ENCODE measurements at regions not wholly inside any gene's neighbourhood (a gene's known extent, or its start where the extent isn't known, plus 50 kb on each side); places are given as distances from the start of the nearest gene placed in this dataset.
A peak's percentile ranks its signal among the peaks of the same experiment; 100 is the strongest.

- WGBS, 2 donors: 97 to 100% methylated on average over 1 of the region's 1 CpG
- Histone ChIP-seq H3K9me3 (peaks cover 0 to 6% (median 0%) of the 10 kb centered on the region in 4 donors), H3K36me3 (no peaks in the 10 kb centered on the region), H3K4me3 (no peak overlapping the region), H3K4me1 (peaks cover 0 to 33% (median 14%) of the 10 kb centered on the region in 4 donors), H3K27me3 (no peaks in the 10 kb centered on the region), H3K27ac (no peak overlapping the region)
- DNase-seq (ENCODE audit: low spot score in 2 of 2): no peak
- TF ChIP-seq CTCF (IDR thresholded peaks at IDR 0.05) (no peak), EP300 (IDR thresholded peaks at IDR 0.05) (no peak), POLR2A (IDR thresholded peaks at IDR 0.05) (no peak)
These were observed 94.4 kb downstream of the DTWD1 start for GRCh38 chr15:49715211-49715610.

GRCh38 chr15:49715701-49716100, 94.9 kb downstream of the DTWD1 start:
- Histone ChIP-seq H3K4me1 (peaks cover 0 to 37% (median 14%) of the 10 kb centered on the region in 4 donors), H3K36me3 (no peaks in the 10 kb centered on the region), H3K27me3 (no peaks in the 10 kb centered on the region), H3K9me3 (peaks cover 0 to 1% (median 0%) of the 10 kb centered on the region in 4 donors), H3K4me3 (no peak overlapping the region), H3K27ac (no peak overlapping the region)
- DNase-seq (ENCODE audit: low spot score in 2 of 2): no peak
- 95% methylated on average over 5 of the region's 5 CpGs for WGBS, 2 donors
- TF ChIP-seq EP300 (IDR thresholded peaks at IDR 0.05) (no peak), CTCF (IDR thresholded peaks at IDR 0.05) (no peak), POLR2A (IDR thresholded peaks at IDR 0.05) (no peak)

- H3K9me3 ChIP-seq: no peaks in the 10 kb centered on the region
- H3K36me3 ChIP-seq: no peaks in the 10 kb centered on the region
- H3K27me3 ChIP-seq: no peaks in the 10 kb centered on the region
- 10 to 20% methylated on average over 2 of the region's 2 CpGs for WGBS, 2 donors
- peak overlapping the region; percentile 36 to 71 (median 56) for H3K27ac ChIP-seq
- no peak overlapping the region for H3K4me3 ChIP-seq
- peaks cover 0 to 41% (median 14%) of the 10 kb centered on the region in 4 donors for H3K4me1 ChIP-seq
- TF ChIP-seq POLR2A (IDR thresholded peaks at IDR 0.05) (no peak), EP300 (IDR thresholded peaks at IDR 0.05) (peak in 1 of 2 donors; percentile 73), CTCF (IDR thresholded peaks at IDR 0.05) (no peak)
- no peak for DNase-seq (ENCODE audit: low spot score in 2 of 2)
These were observed 97.4 kb downstream of the DTWD1 start for GRCh38 chr15:49718234-49718633.

GRCh38 chr15:49718846-49719245, 98.0 kb downstream of the DTWD1 start:
- TF ChIP-seq CTCF (IDR thresholded peaks at IDR 0.05) (no peak), POLR2A (IDR thresholded peaks at IDR 0.05) (no peak), EP300 (IDR thresholded peaks at IDR 0.05) (no peak)
- no peak overlapping the region for H3K4me3 ChIP-seq
- no peaks in the 10 kb centered on the region for H3K36me3 ChIP-seq
- no peak for DNase-seq (ENCODE audit: low spot score in 2 of 2)
- peaks cover 0 to 41% (median 14%) of the 10 kb centered on the region in 4 donors for H3K4me1 ChIP-seq
- H3K9me3 ChIP-seq: no peaks in the 10 kb centered on the region
- 74 to 87% methylated on average over 3 of the region's 3 CpGs for WGBS, 2 donors
- peak overlapping the region in 3 of 4 donors; percentile 41 to 71 (median 71) for H3K27ac ChIP-seq
- no peaks in the 10 kb centered on the region for H3K27me3 ChIP-seq

GRCh38 chr15:49720261-49720660, 99.4 kb downstream of the DTWD1 start:
- Histone ChIP-seq H3K27me3 (no peaks in the 10 kb centered on the region), H3K4me3 (no peak overlapping the region), H3K27ac (peak overlapping the region in 2 of 4 donors; percentile 71), H3K9me3 (no peaks in the 10 kb centered on the region), H3K36me3 (no peaks in the 10 kb centered on the region), H3K4me1 (peaks cover 0 to 41% (median 14%) of the 10 kb centered on the region in 4 donors)
- WGBS, 2 donors: 61 to 64% methylated on average over 3 of the region's 3 CpGs
- TF ChIP-seq EP300 (IDR thresholded peaks at IDR 0.05) (peak in 1 of 2 donors; percentile 16), CTCF (IDR thresholded peaks at IDR 0.05) (no peak), POLR2A (IDR thresholded peaks at IDR 0.05) (no peak)
- no peak for DNase-seq (ENCODE audit: low spot score in 2 of 2)
